Keratinocyte (primary cell): ENCODE measurements at regions not wholly inside any gene's neighbourhood (a gene's known extent, or its start where the extent isn't known, plus 50 kb on each side); places are given as distances from the start of the nearest gene placed in this dataset.

Experiments used
- DNase-seq: peaks from one replicate; pipeline ENCODE4 v3.0.0-alpha.2; 2011; ENCODE audit warnings: low read depth, missing footprints, low spot score
- FAIRE-seq: peaks from 2 replicates; lab custom pipeline; 2011; peaks lifted over from hg19 to GRCh38; lab: Jason Lieb, UNC
- H2AFZ ChIP-seq: 2 replicates; pipeline ENCODE4 v1.6.0; 2012; ENCODE audit warnings: low read length, control low read depth, inconsistent platforms; ENCODE audit not compliant: control insufficient read depth
- H3K27ac ChIP-seq: 2 replicates; pipeline ENCODE4 v1.5.1; 2011; ENCODE audit warnings: low read length; ENCODE audit not compliant: control insufficient read depth, insufficient read depth
- H3K27me3 ChIP-seq: 3 replicates; pipeline ENCODE4 v1.6.0; 2011; ENCODE audit warnings: low read length; ENCODE audit not compliant: control insufficient read depth, insufficient read depth; ENCODE audit errors: extremely low read depth
- H3K36me3 ChIP-seq, 2 experiments: 2 replicates in 1 of 2; 3 replicates in 1 of 2; pipeline ENCODE4 v1.5.1; 2011; ENCODE audit warnings: low read length in 2 of 2, mild to moderate bottlenecking in 1 of 2; ENCODE audit not compliant: control insufficient read depth in 2 of 2, insufficient read depth in 2 of 2; ENCODE audit errors: extremely low read depth in 1 of 2
- H3K4me1 ChIP-seq: 3 replicates; pipeline ENCODE4 v1.5.1; 2011; ENCODE audit warnings: low read length; ENCODE audit not compliant: control insufficient read depth, insufficient read depth; ENCODE audit errors: extremely low read depth
- H3K4me2 ChIP-seq: 3 replicates; pipeline ENCODE4 v1.6.0; 2011; ENCODE audit warnings: low read depth, low read length; ENCODE audit not compliant: control insufficient read depth, insufficient read depth; ENCODE audit errors: extremely low read depth
- H3K4me3 ChIP-seq, 3 experiments: fragments of 200-600 bp in 1 of 3; sonication (generic) in 1 of 3; 2 replicates in 2 of 3; 3 replicates in 1 of 3; pipeline ENCODE4 v1.5.1; 2011 to 2016; ENCODE audit warnings: low read length in 3 of 3, mild to moderate bottlenecking in 3 of 3, control low read depth in 2 of 3, inconsistent platforms in 1 of 3, low read depth in 1 of 3, mixed read lengths in 1 of 3, mixed run types in 1 of 3, moderate library complexity in 1 of 3; ENCODE audit not compliant: control insufficient read depth in 2 of 3, insufficient read depth in 2 of 3; ENCODE audit errors: extremely low read depth in 1 of 3
- H3K79me2 ChIP-seq: 2 replicates; pipeline ENCODE4 v1.6.0; 2012; ENCODE audit warnings: low read length; ENCODE audit not compliant: control insufficient read depth, insufficient read depth
- H3K9ac ChIP-seq: 3 replicates; pipeline ENCODE4 v1.6.0; 2011; ENCODE audit warnings: low read length; ENCODE audit not compliant: control insufficient read depth, insufficient read depth; ENCODE audit errors: extremely low read depth
- H3K9me1 ChIP-seq: 3 replicates; pipeline ENCODE4 v1.6.0; 2011; ENCODE audit warnings: low read length; ENCODE audit not compliant: control insufficient read depth, insufficient read depth; ENCODE audit errors: extremely low read depth
- H3K9me3 ChIP-seq: 2 replicates; pipeline ENCODE4 v1.5.1; 2012; ENCODE audit warnings: low read depth, low read length; ENCODE audit not compliant: control insufficient read depth
- H4K20me1 ChIP-seq: 3 replicates; pipeline ENCODE4 v1.6.0; 2011; ENCODE audit warnings: low read length; ENCODE audit not compliant: control insufficient read depth, insufficient read depth; ENCODE audit errors: extremely low read depth
- CTCF ChIP-seq, 3 experiments: IDR thresholded peaks in 1 of 3; conservative IDR thresholded peaks in 1 of 3; optimal IDR thresholded peaks in 1 of 3; 2 replicates in 2 of 3; 3 replicates in 1 of 3; pipeline versions ENCODE3 to v1.5.1; 2011; ENCODE audit warnings: low read length in 3 of 3, mild to moderate bottlenecking in 3 of 3, moderate library complexity in 2 of 3, control low read depth in 1 of 3, inconsistent platforms in 1 of 3; ENCODE audit not compliant: insufficient read depth in 2 of 3; ENCODE audit errors: extremely low read depth in 1 of 3
- EZH2 ChIP-seq: IDR thresholded peaks from one replicate; pipeline ENCODE4 v1.6.1; 2012; ENCODE audit warnings: inconsistent platforms, mild to moderate bottlenecking, low read length, moderate library complexity
- dilution Hi-C: fragments of 300-500 bp; cut with MboI; formaldehyde crosslinking; loops from one replicate; pipeline ENCODE4 v1.7.0; 2020; ENCODE audit warnings: low sequenced_read_pairs; ENCODE audit not compliant: extremely low pct_ligation_motif_present

- Histone ChIP-seq H3K27ac (no peak overlapping the region), H3K79me2 (no peaks in the 10 kb centered on the region), H3K4me1 (no peaks in the 10 kb centered on the region), H3K4me2 (no peak overlapping the region), H4K20me1 (no peaks in the 10 kb centered on the region), H3K9me3 (no peaks in the 10 kb centered on the region), H3K4me3 (no peak overlapping the region), H3K27me3 (no peaks in the 10 kb centered on the region), H2AFZ (no peak overlapping the region), H3K9ac (no peak overlapping the region), H3K9me1 (no peaks in the 10 kb centered on the region), H3K36me3 (no peaks in the 10 kb centered on the region)
- TF ChIP-seq CTCF (optimal IDR thresholded peaks at IDR 0.05 in 1 of 3, IDR thresholded peaks at IDR 0.05 in 1 of 3, conservative IDR thresholded peaks at IDR 0.05 in 1 of 3; ENCODE audit: extremely low read depth in 1 of 3, insufficient read depth in 2 of 3, low read length in 3 of 3) (no peak), EZH2 (no peak)
- FAIRE-seq (no peak), DNase-seq (no peak)
- dilution Hi-C loops, result no loop called here
These were observed 1041.8 kb downstream of the PLA2G4A start for GRCh38 chr1:187870552-187870951.

- H3K27ac ChIP-seq, result no peak overlapping the region
- dilution Hi-C loops, result no loop called here
- TF ChIP-seq EZH2 (no peak), CTCF (optimal IDR thresholded peaks at IDR 0.05 in 1 of 3, IDR thresholded peaks at IDR 0.05 in 1 of 3, conservative IDR thresholded peaks at IDR 0.05 in 1 of 3; ENCODE audit: extremely low read depth in 1 of 3, insufficient read depth in 2 of 3, low read length in 3 of 3) (no peak)
These were observed 1042.6 kb downstream of the PLA2G4A start for GRCh38 chr1:187871177-187871845.

More at GRCh38 chr1:187871177-187871845, 1042.6 kb downstream of the PLA2G4A start:
- DNase-seq (no peak), FAIRE-seq (no peak)
- no peak overlapping the region for H3K4me2 ChIP-seq
- H3K9ac ChIP-seq, result no peak overlapping the region
- H3K9me3 ChIP-seq, result no peaks in the 10 kb centered on the region
- H4K20me1 ChIP-seq, result no peaks in the 10 kb centered on the region
- no peaks in the 10 kb centered on the region for H3K4me1 ChIP-seq
- no peaks in the 10 kb centered on the region for H3K27me3 ChIP-seq
- H3K9me1 ChIP-seq, result no peaks in the 10 kb centered on the region
- H3K4me3 ChIP-seq, result no peak overlapping the region
- H3K79me2 ChIP-seq, result no peaks in the 10 kb centered on the region
- H2AFZ ChIP-seq, result no peak overlapping the region
- H3K36me3 ChIP-seq, result no peaks in the 10 kb centered on the region
